Ammon's horn (tissue), 1 donor: ENCODE measurements at regions not wholly inside any gene's neighbourhood (a gene's known extent, or its start where the extent isn't known, plus 50 kb on each side); places are given as distances from the start of the nearest gene placed in this dataset.
"Not testable (repeated sequence)": the region's sequence is repeated elsewhere in the genome, so short reads cannot be mapped to it uniquely, and the experiment has no call there.

Source experiments
- DNase-seq: peaks from one replicate; pipeline ENCODE4 v3.0.0-alpha.2; 2016; ENCODE audit warnings: low spot score

- DNase-seq: no peak
Measured at GRCh38 chr13:86051134-86052103, 252.2 kb upstream of the SLITRK6 start.

GRCh38 chr13:86038490-86038889, 239.3 kb upstream of the SLITRK6 start:
- DNase-seq: no peak

- no peak for DNase-seq
Measured at GRCh38 chr13:86020351-86021002, 221.3 kb upstream of the SLITRK6 start.

GRCh38 chr13:86006317-86006716, 207.1 kb upstream of the SLITRK6 start:
- DNase-seq: no peak

GRCh38 chr13:86003029-86003428, 203.8 kb upstream of the SLITRK6 start:
- no peak for DNase-seq

GRCh38 chr13:86000546-86000945, 201.3 kb upstream of the SLITRK6 start:
- no peak for DNase-seq

- no peak for DNase-seq
Measured at GRCh38 chr13:85997587-85997986, 198.4 kb upstream of the SLITRK6 start.

- DNase-seq: no peak
Measured at GRCh38 chr13:85995788-85996418, 196.7 kb upstream of the SLITRK6 start.

- DNase-seq: no peak
Measured at GRCh38 chr13:85993567-85993966, 194.3 kb upstream of the SLITRK6 start.

GRCh38 chr13:85990397-85990796, 191.2 kb upstream of the SLITRK6 start:
- no peak for DNase-seq

GRCh38 chr13:85985797-85986196, 186.6 kb upstream of the SLITRK6 start:
- peak; percentile 2 for DNase-seq

- DNase-seq: no peak
Measured at GRCh38 chr13:85982102-85982501, 182.9 kb upstream of the SLITRK6 start.

- DNase-seq: not testable (repeated sequence)
Measured at GRCh38 chr13:85980447-85980846, 181.2 kb upstream of the SLITRK6 start.

- no peak for DNase-seq
Measured at GRCh38 chr13:85976242-85976641, 177.0 kb upstream of the SLITRK6 start.

- no peak for DNase-seq
Measured at GRCh38 chr13:85974608-85975366, 175.6 kb upstream of the SLITRK6 start.

GRCh38 chr13:85970727-85971126, 171.5 kb upstream of the SLITRK6 start:
- no peak for DNase-seq

- no peak for DNase-seq
Measured at GRCh38 chr13:85969331-85969730, 170.1 kb upstream of the SLITRK6 start.

GRCh38 chr13:85935868-85936467, 136.7 kb upstream of the SLITRK6 start:
- no peak for DNase-seq

GRCh38 chr13:85930108-85930507, 130.9 kb upstream of the SLITRK6 start:
- no peak for DNase-seq

- no peak for DNase-seq
Measured at GRCh38 chr13:85910962-85911361, 111.7 kb upstream of the SLITRK6 start.

- no peak for DNase-seq
Measured at GRCh38 chr13:85900521-85900920, 101.3 kb upstream of the SLITRK6 start.
